WTC11 (cell line): ENCODE measurements at regions not wholly inside any gene's neighbourhood (a gene's known extent, or its start where the extent isn't known, plus 50 kb on each side); places are given as distances from the start of the nearest gene placed in this dataset.

Source experiments
- ATAC-seq: fragments of 200-7000 bp; cut with Tn5 transposase; 2 replicates; pipeline ENCODE4 v1.10.0; 2021; ENCODE audit warnings: mild to moderate bottlenecking, moderate library complexity
- CTCF ChIA-PET: fragments of 300-600 bp; sonication (Branson Sonifier 250); formaldehyde crosslinking; loops from one replicate; lab custom pipeline; 2021; ENCODE audit warnings: antibody characterized with exemption; lab: Charles Lee
- POLR2A ChIA-PET: fragments of 350-600 bp; sonication (Branson Sonifier 250); formaldehyde crosslinking; loops from one replicate; lab custom pipeline; 2021; ENCODE audit warnings: antibody characterized with exemption; lab: Charles Lee
- DNase-seq: peaks from one replicate; pipeline ENCODE4 v3.0.0; 2021; ENCODE audit warnings: low spot score
- H3K27ac Mint-ChIP-seq: 2 replicates; pipeline ENCODE4 v1.8.0; 2021; ENCODE audit warnings: mixed read lengths
- H3K27me3 Mint-ChIP-seq: 2 replicates; pipeline ENCODE4 v1.8.0; 2021; ENCODE audit warnings: low read depth, mild to moderate bottlenecking, moderate library complexity, mixed read lengths
- H3K36me3 Mint-ChIP-seq: 2 replicates; pipeline ENCODE4 v1.8.0; 2021; ENCODE audit warnings: mixed read lengths
- H3K4me1 Mint-ChIP-seq: 2 replicates; pipeline ENCODE4 v1.8.0; 2022; ENCODE audit warnings: mixed read lengths
- H3K4me3 Mint-ChIP-seq: 2 replicates; pipeline ENCODE4 v1.8.0; 2021; ENCODE audit warnings: mild to moderate bottlenecking, moderate library complexity, mixed read lengths
- H3K9me3 Mint-ChIP-seq: 2 replicates; pipeline ENCODE4 v1.8.0; 2021; ENCODE audit warnings: mixed read lengths
- ATF1 ChIP-seq: sonication (generic); formaldehyde crosslinking; IDR thresholded peaks from 2 replicates; pipeline ENCODE4 v1.8.1; 2023; ENCODE audit warnings: mild to moderate bottlenecking, moderate library complexity, missing genetic modification reagents
- FOXJ3 ChIP-seq: sonication (generic); formaldehyde crosslinking; IDR thresholded peaks from 2 replicates; pipeline ENCODE4 v1.9.0; 2021; ENCODE audit warnings: missing genetic modification reagents, mild to moderate bottlenecking, borderline replicate concordance
- FOXK1 ChIP-seq: sonication (generic); formaldehyde crosslinking; IDR thresholded peaks from 2 replicates; pipeline ENCODE4 v1.8.0; 2022; ENCODE audit warnings: mild to moderate bottlenecking, moderate library complexity, missing genetic modification reagents
- FOXP4 ChIP-seq: sonication (generic); formaldehyde crosslinking; IDR thresholded peaks from 2 replicates; pipeline ENCODE4 v1.8.0; 2022; ENCODE audit warnings: mild to moderate bottlenecking, missing genetic modification reagents
- GTF2I ChIP-seq: fragments of 250-450 bp; sonication (Bioruptor Pico); conservative IDR thresholded peaks from 2 replicates; pipeline ENCODE4 v1.4.0; 2021; ENCODE audit warnings: mild to moderate bottlenecking
- JAZF1 ChIP-seq: fragments of 250-450 bp; sonication (Bioruptor Pico); IDR thresholded peaks from 2 replicates; pipeline ENCODE4 v1.9.0; 2021; ENCODE audit warnings: moderate library complexity, mild to moderate bottlenecking, inconsistent platforms
- JUN ChIP-seq: sonication (generic); formaldehyde crosslinking; IDR thresholded peaks from 2 replicates; pipeline ENCODE4 v1.8.0; 2023; ENCODE audit warnings: mild to moderate bottlenecking, missing genetic modification reagents
- NR2C2 ChIP-seq: sonication (generic); formaldehyde crosslinking; IDR thresholded peaks from 2 replicates; pipeline ENCODE4 v1.8.0; 2022; ENCODE audit warnings: mild to moderate bottlenecking, missing genetic modification reagents
- NR3C1 ChIP-seq: sonication (generic); formaldehyde crosslinking; conservative IDR thresholded peaks from 2 replicates; pipeline ENCODE4 v1.8.1; 2023; ENCODE audit warnings: low read depth, mild to moderate bottlenecking, missing genetic modification reagents
- RORB ChIP-seq: fragments of 250-450 bp; sonication (Bioruptor Pico); IDR thresholded peaks from 2 replicates; pipeline ENCODE4 v1.9.0; 2021; ENCODE audit warnings: mild to moderate bottlenecking
- TCF7 ChIP-seq: sonication (generic); formaldehyde crosslinking; IDR thresholded peaks from 2 replicates; pipeline ENCODE4 v1.8.0; 2022; ENCODE audit warnings: mild to moderate bottlenecking, low read depth, missing genetic modification reagents, moderate library complexity
- ZNF121 ChIP-seq: sonication (generic); formaldehyde crosslinking; IDR thresholded peaks from 2 replicates; pipeline ENCODE4 v1.8.0; 2023; ENCODE audit warnings: missing genetic modification reagents
- ZNF138 ChIP-seq: sonication (generic); formaldehyde crosslinking; conservative IDR thresholded peaks from 2 replicates; pipeline ENCODE4 v1.8.1; 2022; ENCODE audit warnings: mild to moderate bottlenecking, moderate library complexity, missing genetic modification reagents
- ZNF317 ChIP-seq: sonication (generic); formaldehyde crosslinking; IDR thresholded peaks from 2 replicates; pipeline ENCODE4 v1.8.1; 2023; ENCODE audit warnings: low read depth, mild to moderate bottlenecking, moderate library complexity, missing genetic modification reagents, borderline replicate concordance
- ZNF396 ChIP-seq: fragments of 250-450 bp; sonication (Bioruptor Pico); IDR thresholded peaks from 2 replicates; pipeline ENCODE4 v1.8.0; 2021; ENCODE audit warnings: mild to moderate bottlenecking, moderate library complexity, borderline replicate concordance
- ZNF425 ChIP-seq: fragments of 250-450 bp; sonication (Bioruptor Pico); conservative IDR thresholded peaks from 2 replicates; pipeline ENCODE4 v1.9.0; 2021; ENCODE audit warnings: mild to moderate bottlenecking
- TF ChIP-seq, protein P1 (sequence below): sonication (generic); formaldehyde crosslinking; IDR thresholded peaks from 2 replicates; pipeline ENCODE4 v1.8.1; 2023; ENCODE audit warnings: mild to moderate bottlenecking, moderate library complexity, missing genetic modification reagents
- TF ChIP-seq, protein P2 (sequence below): sonication (generic); formaldehyde crosslinking; IDR thresholded peaks from 2 replicates; pipeline ENCODE4 v1.8.0; 2022; ENCODE audit warnings: mild to moderate bottlenecking, missing genetic modification reagents
- TF ChIP-seq, protein P3 (sequence below): sonication (generic); formaldehyde crosslinking; IDR thresholded peaks from 2 replicates; pipeline ENCODE4 v1.8.1; 2022; ENCODE audit warnings: low read depth, missing genetic modification reagents, borderline replicate concordance

GRCh38 chr5:126115059-126115629, 308.1 kb upstream of the GRAMD2B start:
- Mint-ChIP-seq H3K27me3 (no peaks in the 10 kb centered on the region), H3K9me3 (peaks cover 30% of the 10 kb centered on the region), H3K4me1 (peaks cover 11% of the 10 kb centered on the region), H3K4me3 (no peak overlapping the region), H3K36me3 (peaks cover 16% of the 10 kb centered on the region), H3K27ac (no peak overlapping the region)
- no peak for ATAC-seq
- no peak for DNase-seq
- TF ChIP-seq FOXP4 (CRISPR knock-in tag) (no peak), JUN (no peak), ZNF121 (CRISPR knock-in tag) (no peak), RORB (CRISPR knock-in tag) (no peak), FOXJ3 (CRISPR knock-in tag) (no peak), ZNF317 (CRISPR knock-in tag) (no peak), NR2C2 (CRISPR knock-in tag) (no peak), FOXK1 (CRISPR knock-in tag) (no peak), ZNF396 (CRISPR knock-in tag) (no peak)
- TF ChIP-seq, protein P1, sequence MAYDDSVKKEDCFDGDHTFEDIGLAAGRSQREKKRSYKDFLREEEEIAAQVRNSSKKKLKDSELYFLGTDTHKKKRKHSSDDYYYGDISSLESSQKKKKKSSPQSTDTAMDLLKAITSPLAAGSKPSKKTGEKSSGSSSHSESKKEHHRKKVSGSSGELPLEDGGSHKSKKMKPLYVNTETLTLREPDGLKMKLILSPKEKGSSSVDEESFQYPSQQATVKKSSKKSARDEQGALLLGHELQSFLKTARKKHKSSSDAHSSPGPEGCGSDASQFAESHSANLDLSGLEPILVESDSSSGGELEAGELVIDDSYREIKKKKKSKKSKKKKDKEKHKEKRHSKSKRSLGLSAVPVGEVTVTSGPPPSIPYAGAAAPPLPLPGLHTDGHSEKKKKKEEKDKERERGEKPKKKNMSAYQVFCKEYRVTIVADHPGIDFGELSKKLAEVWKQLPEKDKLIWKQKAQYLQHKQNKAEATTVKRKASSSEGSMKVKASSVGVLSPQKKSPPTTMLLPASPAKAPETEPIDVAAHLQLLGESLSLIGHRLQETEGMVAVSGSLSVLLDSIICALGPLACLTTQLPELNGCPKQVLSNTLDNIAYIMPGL = no peak
- CTCF ChIA-PET = no interaction called here
- POLR2A ChIA-PET = no interaction called here

GRCh38 chr5:126117044-126117443, 306.2 kb upstream of the GRAMD2B start:
- H3K9me3 Mint-ChIP-seq = peaks cover 24% of the 10 kb centered on the region
- peaks cover 9% of the 10 kb centered on the region for H3K4me1 Mint-ChIP-seq
- no peak for TF ChIP-seq JAZF1 (CRISPR knock-in tag)
- TF ChIP-seq TCF7 = no peak
- TF ChIP-seq ZNF138 = no peak
- TF ChIP-seq, protein P2, sequence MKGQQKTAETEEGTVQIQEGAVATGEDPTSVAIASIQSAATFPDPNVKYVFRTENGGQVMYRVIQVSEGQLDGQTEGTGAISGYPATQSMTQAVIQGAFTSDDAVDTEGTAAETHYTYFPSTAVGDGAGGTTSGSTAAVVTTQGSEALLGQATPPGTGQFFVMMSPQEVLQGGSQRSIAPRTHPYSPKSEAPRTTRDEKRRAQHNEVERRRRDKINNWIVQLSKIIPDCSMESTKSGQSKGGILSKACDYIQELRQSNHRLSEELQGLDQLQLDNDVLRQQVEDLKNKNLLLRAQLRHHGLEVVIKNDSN (CRISPR knock-in tag) = no peak
- TF ChIP-seq RORB (CRISPR knock-in tag) = no peak
- TF ChIP-seq ATF1 (CRISPR knock-in tag) = no peak
- TF ChIP-seq ZNF425 = no peak
- TF ChIP-seq, protein P3, sequence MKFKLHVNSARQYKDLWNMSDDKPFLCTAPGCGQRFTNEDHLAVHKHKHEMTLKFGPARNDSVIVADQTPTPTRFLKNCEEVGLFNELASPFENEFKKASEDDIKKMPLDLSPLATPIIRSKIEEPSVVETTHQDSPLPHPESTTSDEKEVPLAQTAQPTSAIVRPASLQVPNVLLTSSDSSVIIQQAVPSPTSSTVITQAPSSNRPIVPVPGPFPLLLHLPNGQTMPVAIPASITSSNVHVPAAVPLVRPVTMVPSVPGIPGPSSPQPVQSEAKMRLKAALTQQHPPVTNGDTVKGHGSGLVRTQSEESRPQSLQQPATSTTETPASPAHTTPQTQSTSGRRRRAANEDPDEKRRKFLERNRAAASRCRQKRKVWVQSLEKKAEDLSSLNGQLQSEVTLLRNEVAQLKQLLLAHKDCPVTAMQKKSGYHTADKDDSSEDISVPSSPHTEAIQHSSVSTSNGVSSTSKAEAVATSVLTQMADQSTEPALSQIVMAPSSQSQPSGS (CRISPR knock-in tag) = no peak
- no peak for TF ChIP-seq GTF2I (CRISPR knock-in tag)
- no peak for TF ChIP-seq NR3C1 (CRISPR knock-in tag)
- no peak for TF ChIP-seq ZNF317 (CRISPR knock-in tag)
- no peak for ATAC-seq
- no peak for DNase-seq
- no peak overlapping the region for H3K4me3 Mint-ChIP-seq
- no peak overlapping the region for H3K27ac Mint-ChIP-seq
- ChIA-PET CTCF (no interaction called here), POLR2A (no interaction called here)
- H3K27me3 Mint-ChIP-seq = no peaks in the 10 kb centered on the region
- peaks cover 13% of the 10 kb centered on the region for H3K36me3 Mint-ChIP-seq
